ENCODE measurements at regions not wholly inside any gene's neighbourhood (a gene's known extent, or its start where the extent isn't known, plus 50 kb on each side); places are given as distances from the start of the nearest gene placed in this dataset.
A peak's percentile ranks its signal among the peaks of the same experiment; 100 is the strongest.

DNA sequence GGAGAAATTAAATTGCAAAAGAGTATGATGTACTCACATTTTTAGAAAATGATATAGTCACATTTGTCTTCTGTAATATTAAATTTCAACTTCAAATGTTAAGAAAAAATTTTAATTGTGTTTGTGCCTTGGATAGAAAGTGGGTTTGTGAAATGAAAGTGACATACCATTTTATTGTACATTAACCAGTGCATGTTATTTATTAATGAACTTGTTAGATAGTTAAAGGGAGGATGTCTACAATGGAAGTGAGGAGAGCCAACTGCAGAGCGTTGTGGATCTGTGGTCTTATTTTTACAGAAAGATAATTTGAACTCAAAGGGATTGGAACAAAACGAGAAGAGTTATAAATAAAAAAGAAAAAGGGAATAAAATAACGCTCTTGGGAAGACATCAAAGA is 291.7 kb downstream of the ARL4A start:
- H3K4me3 ChIP-seq (ENCODE audit: low read depth, low read length) = no peak overlapping the region
- TF ChIP-seq CTCF (IDR thresholded peaks at IDR 0.05; ENCODE audit: control insufficient read depth, extremely low read depth, insufficient read depth) = no peak
- DNase-seq (ENCODE audit: low read depth) = no peak

DNA sequence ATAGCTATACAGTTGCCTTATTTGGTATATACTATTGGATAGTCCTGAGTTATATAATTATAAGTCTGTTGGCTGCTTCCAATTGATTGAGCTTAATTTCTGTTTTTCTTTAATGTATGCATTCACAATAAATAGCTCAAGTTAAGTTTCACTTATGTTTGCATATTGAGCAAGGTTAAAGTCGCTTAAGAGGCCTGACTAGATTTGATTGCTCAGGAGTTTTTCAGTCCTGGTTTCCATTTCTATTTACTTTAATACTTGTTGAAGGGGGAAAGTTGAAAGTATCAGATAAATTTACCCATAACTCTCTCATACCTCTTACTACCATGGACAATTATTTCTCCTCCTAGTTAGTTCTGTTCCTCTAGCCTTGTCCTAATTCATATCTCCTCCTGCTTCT is 294.7 kb downstream of the ARL4A start:
- H3K4me3 ChIP-seq (ENCODE audit: low read depth, low read length) = no peak overlapping the region
- DNase-seq (ENCODE audit: low read depth) = no peak
- no peak for TF ChIP-seq CTCF (IDR thresholded peaks at IDR 0.05; ENCODE audit: control insufficient read depth, extremely low read depth, insufficient read depth)

DNA sequence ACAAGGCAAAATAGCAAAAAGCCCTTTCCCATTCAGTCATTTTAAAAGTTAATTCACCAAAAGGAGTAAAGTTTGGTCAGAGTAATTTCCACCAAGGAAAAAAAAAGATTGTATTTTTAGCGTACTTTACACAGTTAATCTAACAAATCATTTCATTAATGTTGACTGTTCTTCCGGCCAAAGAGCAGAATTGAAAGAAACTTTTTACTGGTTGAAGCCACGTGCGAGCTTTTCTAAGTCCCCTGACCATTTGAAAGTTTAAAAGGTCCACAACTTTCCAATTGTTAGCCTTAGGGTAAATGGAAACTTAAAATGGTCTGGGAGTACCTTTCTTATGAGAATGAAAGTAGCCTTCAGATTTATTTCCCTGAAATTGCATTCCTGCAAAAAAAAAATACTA is 296.7 kb downstream of the ARL4A start:
- TF ChIP-seq CTCF (IDR thresholded peaks at IDR 0.05; ENCODE audit: control insufficient read depth, extremely low read depth, insufficient read depth) = no peak

DNA sequence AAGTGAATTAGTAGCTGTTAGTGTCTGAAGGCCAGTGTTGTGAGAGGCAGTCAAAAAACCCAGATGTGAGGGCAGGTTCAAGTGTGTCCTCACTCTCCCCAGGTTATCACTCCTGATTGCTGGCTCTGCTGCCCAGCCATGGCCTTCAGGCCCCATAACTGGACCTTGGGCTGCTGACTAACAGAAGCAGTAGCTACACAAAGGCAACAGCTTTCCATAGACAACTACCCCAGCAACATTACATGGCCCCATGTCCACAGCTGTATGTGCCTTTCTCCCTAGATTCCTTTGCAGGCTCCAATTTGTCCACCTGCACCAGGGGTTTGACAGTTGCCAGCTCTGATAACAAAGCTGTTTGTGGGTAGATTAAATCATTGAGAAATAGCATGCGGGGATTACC is 297.8 kb downstream of the ARL4A start:
- TF ChIP-seq CTCF (IDR thresholded peaks at IDR 0.05; ENCODE audit: control insufficient read depth, extremely low read depth, insufficient read depth) = no peak
- H3K4me3 ChIP-seq (ENCODE audit: low read depth, low read length) = no peak overlapping the region

More for the DNA sequence above, 296.7 kb downstream of the ARL4A start:
- no peak for DNase-seq (ENCODE audit: low read depth)
- no peak overlapping the region for H3K4me3 ChIP-seq (ENCODE audit: low read depth, low read length)

GRCh38 chr7:12985752-12986151 is 298.3 kb downstream of the ARL4A start:
- DNase-seq (ENCODE audit: low read depth) = no peak
- TF ChIP-seq CTCF (IDR thresholded peaks at IDR 0.05; ENCODE audit: control insufficient read depth, extremely low read depth, insufficient read depth) = no peak
- no peak overlapping the region for H3K4me3 ChIP-seq (ENCODE audit: low read depth, low read length)

More for the DNA sequence above, 297.8 kb downstream of the ARL4A start:
- DNase-seq (ENCODE audit: low read depth) = no peak

- H3K4me3 ChIP-seq (ENCODE audit: low read depth, low read length) = no peak overlapping the region
- DNase-seq (ENCODE audit: low read depth) = peak; percentile 2
- TF ChIP-seq CTCF (IDR thresholded peaks at IDR 0.05; ENCODE audit: control insufficient read depth, extremely low read depth, insufficient read depth) = no peak
Observed at GRCh38 chr7:12987238-12987637, 299.8 kb downstream of the ARL4A start.

- no peak for DNase-seq (ENCODE audit: low read depth)
- H3K4me3 ChIP-seq (ENCODE audit: low read depth, low read length) = no peak overlapping the region
- TF ChIP-seq CTCF (IDR thresholded peaks at IDR 0.05; ENCODE audit: control insufficient read depth, extremely low read depth, insufficient read depth) = no peak
Observed at GRCh38 chr7:12990440-12990839, 303.0 kb downstream of the ARL4A start.
